Loucy (cell line): ENCODE measurements at regions not wholly inside any gene's neighbourhood (a gene's known extent, or its start where the extent isn't known, plus 50 kb on each side); places are given as distances from the start of the nearest gene placed in this dataset.

Experiments
- H2AFZ ChIP-seq: fragments of 200-600 bp; sonication (generic); 2 replicates; pipeline ENCODE4 v1.6.0; 2016; ENCODE audit warnings: antibody characterized with exemption, mild to moderate bottlenecking, low read length, moderate library complexity
- H3F3A ChIP-seq: fragments of 200-600 bp; 2 replicates; pipeline ENCODE4 v1.6.0; 2016; ENCODE audit warnings: antibody characterized with exemption, low read depth, mild to moderate bottlenecking
- H3K27me3 ChIP-seq: fragments of 200-600 bp; sonication (generic); 2 replicates; pipeline ENCODE4 v1.6.1; 2014; ENCODE audit warnings: low read length, mild to moderate bottlenecking; ENCODE audit not compliant: insufficient read depth, poor library complexity, severe bottlenecking
- H3K36me3 ChIP-seq: fragments of 200-600 bp; sonication (generic); 2 replicates; pipeline ENCODE4 v1.6.1; 2016; ENCODE audit warnings: low read length; ENCODE audit not compliant: insufficient read depth
- H3K4me1 ChIP-seq: fragments of 200-600 bp; sonication (generic); 2 replicates; pipeline ENCODE4 v1.5.1; 2014; ENCODE audit warnings: low read length, mild to moderate bottlenecking; ENCODE audit not compliant: insufficient read depth, poor library complexity, severe bottlenecking
- H3K4me2 ChIP-seq: fragments of 200-600 bp; sonication (generic); 2 replicates; pipeline ENCODE4 v1.6.0; 2014; ENCODE audit warnings: antibody characterized with exemption, low read length, low read depth, mild to moderate bottlenecking; ENCODE audit not compliant: poor library complexity, severe bottlenecking
- H3K4me3 ChIP-seq: fragments of 200-600 bp; sonication (generic); 2 replicates; pipeline ENCODE4 v1.5.1; 2014; ENCODE audit warnings: low read length, mild to moderate bottlenecking, mixed read lengths; ENCODE audit not compliant: poor library complexity, severe bottlenecking
- H3K79me2 ChIP-seq: fragments of 200-600 bp; sonication (generic); 2 replicates; pipeline ENCODE4 v1.6.1; 2014; ENCODE audit warnings: low read length; ENCODE audit not compliant: insufficient read depth
- H3K9ac ChIP-seq: fragments of 200-600 bp; sonication (generic); 2 replicates; pipeline ENCODE4 v1.6.0; 2014; ENCODE audit warnings: mild to moderate bottlenecking, low read depth, low read length, moderate library complexity; ENCODE audit not compliant: poor library complexity, severe bottlenecking
- H3K9me2 ChIP-seq: fragments of 200-600 bp; sonication (generic); replicated peaks from 2 replicates; pipeline ENCODE4 v1.6.1; 2016; ENCODE audit warnings: low read depth, low read length, mixed read lengths
- H3K9me3 ChIP-seq: fragments of 200-600 bp; sonication (generic); 2 replicates; pipeline ENCODE4 v1.6.1; 2014; ENCODE audit warnings: mild to moderate bottlenecking, antibody characterized with exemption, low read length, low read depth; ENCODE audit not compliant: insufficient read depth
- H4K20me1 ChIP-seq: fragments of 200-600 bp; sonication (generic); 2 replicates; pipeline ENCODE4 v1.6.0; 2014; ENCODE audit warnings: antibody characterized with exemption, low read length, mild to moderate bottlenecking; ENCODE audit not compliant: insufficient read depth, poor library complexity, severe bottlenecking
- EZH2phosphoT487 ChIP-seq: fragments of 200-600 bp; IDR thresholded peaks from 2 replicates; pipeline ENCODE4 v1.6.1; 2018; ENCODE audit warnings: antibody characterized with exemption, mild to moderate bottlenecking, moderate library complexity, borderline replicate concordance
- TF ChIP-seq, protein P1 (sequence below): fragments of 200-600 bp; sonication (generic); conservative IDR thresholded peaks from 2 replicates; pipeline ENCODE4 v1.5.1; 2014; ENCODE audit warnings: mild to moderate bottlenecking, antibody characterized with exemption, low read length

DNA sequence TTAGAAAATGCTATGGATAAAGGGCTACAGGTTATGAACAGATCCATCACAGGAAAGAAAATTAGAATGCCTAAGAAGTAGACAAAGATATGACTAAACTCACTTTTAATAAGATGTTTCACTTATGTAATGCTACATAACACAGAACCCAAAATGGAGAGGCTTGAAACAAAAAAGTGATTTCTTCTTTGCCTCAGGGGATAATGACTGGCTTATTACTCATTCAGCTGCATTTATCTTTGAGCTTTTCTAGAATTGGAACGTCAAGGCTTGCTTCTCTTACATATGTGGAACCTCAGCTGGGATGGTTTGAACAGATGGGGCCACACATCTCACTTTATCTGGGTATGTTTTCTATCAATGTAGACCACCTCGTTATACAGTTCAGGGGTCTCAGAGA lies 120.6 kb upstream of the EPHA3 start:
- no peaks in the 10 kb centered on the region for H3K27me3 ChIP-seq
- H2AFZ ChIP-seq, result no peak overlapping the region
- no peaks in the 10 kb centered on the region for H3K4me1 ChIP-seq
- H3K9me2 ChIP-seq, result no peaks in the 10 kb centered on the region
- H3K9ac ChIP-seq, result no peak overlapping the region
- TF ChIP-seq, protein P1, sequence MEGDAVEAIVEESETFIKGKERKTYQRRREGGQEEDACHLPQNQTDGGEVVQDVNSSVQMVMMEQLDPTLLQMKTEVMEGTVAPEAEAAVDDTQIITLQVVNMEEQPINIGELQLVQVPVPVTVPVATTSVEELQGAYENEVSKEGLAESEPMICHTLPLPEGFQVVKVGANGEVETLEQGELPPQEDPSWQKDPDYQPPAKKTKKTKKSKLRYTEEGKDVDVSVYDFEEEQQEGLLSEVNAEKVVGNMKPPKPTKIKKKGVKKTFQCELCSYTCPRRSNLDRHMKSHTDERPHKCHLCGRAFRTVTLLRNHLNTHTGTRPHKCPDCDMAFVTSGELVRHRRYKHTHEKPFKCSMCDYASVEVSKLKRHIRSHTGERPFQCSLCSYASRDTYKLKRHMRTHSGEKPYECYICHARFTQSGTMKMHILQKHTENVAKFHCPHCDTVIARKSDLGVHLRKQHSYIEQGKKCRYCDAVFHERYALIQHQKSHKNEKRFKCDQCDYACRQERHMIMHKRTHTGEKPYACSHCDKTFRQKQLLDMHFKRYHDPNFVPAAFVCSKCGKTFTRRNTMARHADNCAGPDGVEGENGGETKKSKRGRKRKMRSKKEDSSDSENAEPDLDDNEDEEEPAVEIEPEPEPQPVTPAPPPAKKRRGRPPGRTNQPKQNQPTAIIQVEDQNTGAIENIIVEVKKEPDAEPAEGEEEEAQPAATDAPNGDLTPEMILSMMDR, result no peak
- TF ChIP-seq EZH2phosphoT487, result no peak
- no peak overlapping the region for H3K4me2 ChIP-seq
- H3F3A ChIP-seq, result no peaks in the 10 kb centered on the region
- no peaks in the 10 kb centered on the region for H3K79me2 ChIP-seq
- H3K9me3 ChIP-seq, result no peaks in the 10 kb centered on the region
- no peaks in the 10 kb centered on the region for H3K36me3 ChIP-seq
- H3K4me3 ChIP-seq, result no peak overlapping the region
- no peaks in the 10 kb centered on the region for H4K20me1 ChIP-seq

DNA sequence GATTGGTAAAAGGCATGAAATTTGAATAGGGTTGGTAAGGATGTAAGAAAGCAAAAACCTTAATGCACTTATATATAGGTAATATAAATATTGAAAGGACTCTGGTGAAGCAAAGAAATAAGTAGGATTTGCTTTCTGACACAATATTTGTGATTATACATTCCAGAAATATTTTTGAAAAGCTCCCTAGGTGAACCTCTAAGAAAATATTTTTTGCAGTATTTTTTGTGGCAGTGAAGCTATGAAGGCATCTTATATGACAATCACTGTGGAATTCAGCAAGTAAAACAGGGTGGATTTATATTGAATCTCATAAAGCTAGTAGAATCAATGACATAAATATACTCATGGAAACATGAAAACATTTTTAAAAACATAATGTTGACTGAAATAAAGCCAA lies 119.6 kb upstream of the EPHA3 start:
- H3K9me3 ChIP-seq, result no peaks in the 10 kb centered on the region
- H2AFZ ChIP-seq, result no peak overlapping the region
- TF ChIP-seq, protein P1, result no peak
- TF ChIP-seq EZH2phosphoT487, result no peak
- H3K79me2 ChIP-seq, result no peaks in the 10 kb centered on the region
- no peak overlapping the region for H3K4me3 ChIP-seq
- no peak overlapping the region for H3K9ac ChIP-seq
- no peaks in the 10 kb centered on the region for H3K9me2 ChIP-seq
- no peak overlapping the region for H3K4me2 ChIP-seq
- H3K4me1 ChIP-seq, result no peaks in the 10 kb centered on the region
- no peaks in the 10 kb centered on the region for H3K27me3 ChIP-seq
- H3F3A ChIP-seq, result no peaks in the 10 kb centered on the region
- H3K36me3 ChIP-seq, result no peaks in the 10 kb centered on the region
- H4K20me1 ChIP-seq, result no peaks in the 10 kb centered on the region

DNA sequence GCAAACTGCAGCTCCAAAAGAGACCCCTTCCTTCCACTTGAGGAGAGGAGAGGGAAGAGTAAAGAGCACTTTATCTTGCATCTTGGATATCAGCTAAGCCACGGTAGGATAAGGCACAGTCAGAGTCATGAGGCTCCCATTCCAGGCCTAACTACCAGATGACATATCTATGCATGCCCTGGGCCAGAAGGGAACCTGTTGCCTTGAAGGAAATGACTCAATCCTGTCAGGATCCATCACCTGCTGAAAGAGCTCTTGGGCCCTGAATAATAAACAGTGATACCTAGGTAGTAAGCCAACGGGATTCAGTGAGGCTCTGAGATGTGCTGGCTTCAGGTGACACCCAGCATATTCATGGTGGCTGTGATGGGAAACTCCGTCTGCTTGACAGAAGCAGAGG lies 118.5 kb upstream of the EPHA3 start:
- Histone ChIP-seq H3K4me3 (no peak overlapping the region), H3K79me2 (no peaks in the 10 kb centered on the region), H3K9me3 (no peaks in the 10 kb centered on the region), H3K4me1 (no peaks in the 10 kb centered on the region), H3K36me3 (no peaks in the 10 kb centered on the region), H3K4me2 (no peak overlapping the region), H3K27me3 (no peaks in the 10 kb centered on the region), H4K20me1 (no peaks in the 10 kb centered on the region), H2AFZ (no peak overlapping the region), H3F3A (no peaks in the 10 kb centered on the region), H3K9ac (no peak overlapping the region), H3K9me2 (no peaks in the 10 kb centered on the region)
- TF ChIP-seq, protein P1, result no peak
- TF ChIP-seq EZH2phosphoT487, result no peak
